Hindlimb muscle (tissue), 1 donor: ENCODE measurements at regions not wholly inside any gene's neighbourhood (a gene's known extent, or its start where the extent isn't known, plus 50 kb on each side); places are given as distances from the start of the nearest gene placed in this dataset.
"Not testable (repeated sequence)": the region's sequence is repeated elsewhere in the genome, so short reads cannot be mapped to it uniquely, and the experiment has no call there.

Source experiments
- DNase-seq: peaks from one replicate; pipeline ENCODE4 v3.0.0-alpha.2; 2013

DNA sequence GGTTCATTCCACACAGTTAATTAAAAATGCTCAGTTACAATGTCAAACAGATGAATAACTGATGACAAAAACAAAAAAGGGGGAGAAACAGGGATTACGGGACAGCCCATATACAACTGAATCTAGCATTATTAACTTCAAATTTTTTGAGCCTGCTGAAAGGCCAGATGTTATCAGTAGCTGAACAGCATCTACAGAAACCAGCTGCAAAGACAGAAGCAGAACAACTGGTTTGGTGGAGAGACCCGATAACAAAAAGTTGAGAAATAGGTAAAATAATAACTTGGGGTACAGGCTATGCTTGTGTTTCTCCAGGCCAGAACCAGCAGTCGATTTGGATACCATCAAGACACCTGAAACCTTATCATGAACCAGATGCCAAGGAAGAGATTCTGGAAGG is 109.8 kb downstream of the SEPTIN7 start:
- DNase-seq: not testable (repeated sequence)

- DNase-seq: not testable (repeated sequence)
These were observed 112.5 kb downstream of the SEPTIN7 start for GRCh38 chr7:35913350-35913749.

DNA sequence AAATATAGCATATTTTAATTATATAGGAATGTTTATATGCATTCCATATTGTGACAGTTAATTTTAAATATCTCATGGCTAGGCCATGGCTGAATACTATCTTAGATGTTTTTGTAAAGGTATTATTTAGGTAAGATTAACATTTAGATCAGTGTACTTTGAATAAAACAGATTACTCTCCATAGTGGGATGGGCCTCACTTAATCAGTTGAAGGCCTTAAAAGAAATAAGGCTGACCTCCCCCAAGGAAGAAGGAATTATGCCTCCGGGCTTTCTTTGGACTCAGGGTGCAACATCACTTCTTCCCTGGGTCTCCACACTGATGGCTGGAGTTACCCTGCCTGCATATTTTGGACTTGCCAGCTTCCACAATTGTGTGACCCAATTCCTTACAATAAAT is 113.4 kb downstream of the SEPTIN7 start:
- not testable (repeated sequence) for DNase-seq

DNA sequence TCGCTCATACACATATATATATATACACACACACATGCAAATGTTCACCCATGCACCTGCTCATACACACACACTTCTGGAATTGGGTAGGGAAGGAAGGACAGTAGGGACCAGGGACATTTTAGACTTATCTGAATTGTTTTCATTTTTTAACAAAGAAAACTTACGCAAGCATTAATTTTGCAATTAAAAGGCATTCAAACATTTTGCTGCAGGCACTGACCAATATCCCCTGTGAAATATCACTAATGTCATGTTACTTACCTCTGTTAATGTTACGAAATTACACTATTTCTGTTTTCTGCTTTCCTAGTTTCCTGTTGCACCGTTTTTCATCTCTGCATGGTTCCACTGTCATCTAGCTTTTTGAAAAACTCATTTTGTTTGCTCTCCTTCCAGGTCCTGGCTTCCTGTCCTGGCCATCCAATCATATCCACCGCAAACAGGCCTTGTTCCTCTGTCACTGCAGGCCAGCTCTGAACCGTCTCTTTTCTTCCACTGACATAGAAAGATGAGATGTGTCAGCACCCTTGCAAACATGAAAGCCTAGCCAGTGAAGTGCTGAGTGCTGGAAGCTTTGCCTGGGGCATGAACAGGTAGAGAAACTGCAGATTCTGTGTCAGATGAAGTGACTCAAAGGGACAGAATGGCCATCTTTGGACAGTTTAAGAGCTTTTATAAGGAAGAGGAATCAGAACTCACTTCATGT is 114.5 kb downstream of the SEPTIN7 start:
- not testable (repeated sequence) for DNase-seq

DNA sequence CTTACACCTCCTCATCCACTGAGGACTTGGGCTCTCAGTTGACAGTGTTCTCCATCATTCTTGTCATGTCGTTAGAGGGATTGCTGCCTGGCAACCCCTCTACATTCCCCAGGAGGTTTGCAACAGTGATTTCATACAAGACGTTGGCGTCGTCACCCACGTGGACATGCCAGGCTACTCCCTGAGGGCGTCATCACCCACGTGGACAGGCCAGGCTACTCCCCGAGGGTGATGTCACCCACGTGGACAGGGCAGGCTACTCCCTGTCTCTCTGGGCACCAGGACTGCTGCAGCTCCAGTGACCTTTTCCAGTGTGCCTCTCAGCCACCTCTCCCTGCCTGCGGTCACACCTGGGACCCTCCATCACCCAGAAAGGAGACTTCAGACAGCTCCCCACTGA is 117.4 kb downstream of the SEPTIN7 start:
- DNase-seq: not testable (repeated sequence)

DNA sequence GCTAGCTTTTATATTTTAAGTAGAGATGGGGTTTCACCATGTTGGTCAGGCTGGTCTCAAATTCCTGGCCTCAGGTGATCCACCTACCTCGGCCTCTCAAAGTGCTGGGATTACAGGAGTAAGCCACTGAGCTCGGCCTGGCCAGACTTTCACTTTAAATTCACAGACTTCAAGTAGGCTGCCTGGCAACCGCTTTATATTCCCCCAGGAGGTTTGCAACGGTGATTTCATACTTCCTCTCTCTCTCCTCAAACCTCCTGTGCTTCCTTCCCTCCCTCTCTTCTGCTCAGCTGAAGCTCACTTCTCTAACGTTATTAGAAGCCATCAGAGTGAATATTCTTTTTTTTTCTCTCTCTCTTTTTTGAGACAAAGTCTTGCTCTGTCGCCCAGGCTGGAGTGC is 118.8 kb downstream of the SEPTIN7 start:
- DNase-seq: peak; percentile 17

DNA sequence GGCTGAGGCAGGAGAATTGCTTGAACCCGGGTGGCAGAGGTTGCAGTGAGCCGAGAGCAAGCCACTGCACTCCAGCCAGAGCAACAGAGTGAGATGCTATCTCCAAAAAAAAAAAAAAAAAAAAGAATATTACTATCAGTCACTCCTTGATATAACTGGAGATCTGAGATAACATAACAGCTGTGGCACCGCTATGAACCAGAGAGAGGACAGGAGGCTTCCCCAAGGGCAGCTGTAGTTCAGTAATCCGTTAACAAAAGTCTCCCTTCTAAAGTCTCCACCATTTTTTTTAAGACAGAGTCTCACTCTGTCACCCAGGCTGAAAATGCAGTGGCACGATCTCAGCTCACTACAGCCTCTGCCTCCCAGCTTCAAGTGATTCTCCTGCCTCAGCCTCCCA is 120.5 kb downstream of the SEPTIN7 start:
- not testable (repeated sequence) for DNase-seq

DNA sequence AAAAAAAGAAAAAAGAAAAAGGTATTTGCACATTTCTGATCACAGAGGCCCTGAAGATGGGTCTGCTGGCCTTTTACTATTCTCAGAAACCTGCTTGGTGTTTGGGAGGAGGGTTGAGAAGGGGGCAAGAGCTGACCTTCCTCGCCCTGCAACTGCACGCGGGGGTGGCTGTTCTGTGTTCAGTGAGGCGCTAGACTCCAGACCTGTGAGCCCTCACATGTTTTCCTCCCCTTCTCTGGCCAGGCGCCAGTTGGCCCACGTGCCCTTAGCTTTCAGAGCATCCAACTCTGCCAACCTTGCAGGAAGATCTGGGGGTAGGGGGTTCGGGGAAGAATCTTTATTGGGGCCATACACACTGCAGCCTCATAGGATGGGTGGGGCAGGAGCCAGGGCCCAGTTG is 123.8 kb downstream of the SEPTIN7 start:
- DNase-seq: not testable (repeated sequence)

DNA sequence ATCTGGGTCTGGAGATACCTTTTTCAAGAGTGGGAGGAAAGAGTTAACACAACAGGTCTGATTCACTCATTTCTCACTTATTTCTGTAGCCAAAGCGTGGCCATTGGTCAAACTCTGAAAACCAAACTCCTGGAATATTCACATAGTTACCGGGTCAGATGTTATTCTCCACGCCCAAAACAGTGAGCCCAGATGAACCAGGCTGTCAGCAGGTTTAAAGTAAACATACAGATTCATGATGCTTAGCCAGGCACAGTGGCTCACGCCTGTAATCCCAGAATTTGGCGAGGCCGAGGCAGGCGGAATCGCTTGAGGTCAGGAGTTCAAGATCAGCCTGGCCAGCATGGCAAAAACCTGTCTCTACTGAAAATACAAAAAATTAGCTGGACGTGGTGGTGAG is 126.1 kb downstream of the SEPTIN7 start:
- DNase-seq: not testable (repeated sequence)

DNA sequence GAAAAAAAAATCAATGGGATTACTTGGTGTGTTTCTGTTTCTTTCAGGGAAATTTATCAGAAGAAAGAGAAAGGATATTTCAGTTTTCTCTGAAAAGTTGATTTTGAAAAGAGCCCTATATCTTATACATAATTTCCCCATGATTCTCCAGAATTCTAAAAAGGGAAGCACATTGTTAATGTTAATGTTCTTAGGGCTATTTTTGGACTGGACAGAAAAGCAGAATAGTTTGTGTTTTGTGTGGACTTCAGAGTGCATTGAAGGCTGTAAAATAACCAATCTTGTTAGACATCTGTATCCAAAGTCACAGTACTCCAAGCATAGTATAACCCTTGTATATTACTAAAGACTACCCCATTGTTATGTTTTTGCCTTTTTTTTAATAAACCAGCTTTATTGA is 130.3 kb downstream of the SEPTIN7 start:
- DNase-seq: not testable (repeated sequence)

DNA sequence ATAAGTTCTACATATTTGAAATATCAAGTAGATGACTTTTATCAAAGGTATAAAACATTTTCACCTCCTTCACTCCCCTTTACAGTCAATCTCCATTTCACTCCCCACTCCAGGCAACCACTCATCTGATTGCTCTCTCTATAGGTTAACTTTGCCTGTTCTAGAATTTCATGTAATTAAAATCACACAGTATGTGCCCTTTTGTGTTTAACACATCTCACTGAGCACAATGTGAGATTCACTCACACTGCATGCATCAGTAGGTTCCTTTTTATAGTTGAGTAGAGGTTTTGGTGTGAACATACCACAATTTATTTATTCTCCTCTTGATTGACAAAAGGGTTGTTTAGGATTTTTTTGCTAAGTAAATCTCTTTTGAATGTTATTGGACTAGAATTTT is 130.7 kb downstream of the SEPTIN7 start:
- DNase-seq: not testable (repeated sequence)

- DNase-seq: not testable (repeated sequence)
These were observed 139.8 kb downstream of the SEPTIN7 start for GRCh38 chr7:35940695-35941094.

DNA sequence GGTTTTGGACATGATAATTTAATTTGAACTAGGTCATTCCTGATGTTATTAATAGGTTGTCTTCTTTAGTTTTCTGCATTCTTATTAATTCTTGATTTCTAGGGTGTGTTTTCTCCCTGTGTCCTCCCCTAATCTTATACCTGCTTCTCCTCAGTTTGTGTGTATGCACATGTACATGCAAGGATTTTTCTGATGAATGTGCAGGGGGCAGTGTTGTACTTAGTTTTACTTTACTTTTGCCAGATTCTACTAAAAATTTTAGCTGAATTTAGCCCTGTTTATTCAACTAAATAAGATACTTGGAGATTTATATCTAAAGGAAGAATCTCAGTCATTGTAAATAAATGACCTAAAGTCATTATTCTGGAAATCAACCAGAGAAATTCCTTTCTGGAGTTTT is 144.8 kb downstream of the SEPTIN7 start:
- not testable (repeated sequence) for DNase-seq

DNA sequence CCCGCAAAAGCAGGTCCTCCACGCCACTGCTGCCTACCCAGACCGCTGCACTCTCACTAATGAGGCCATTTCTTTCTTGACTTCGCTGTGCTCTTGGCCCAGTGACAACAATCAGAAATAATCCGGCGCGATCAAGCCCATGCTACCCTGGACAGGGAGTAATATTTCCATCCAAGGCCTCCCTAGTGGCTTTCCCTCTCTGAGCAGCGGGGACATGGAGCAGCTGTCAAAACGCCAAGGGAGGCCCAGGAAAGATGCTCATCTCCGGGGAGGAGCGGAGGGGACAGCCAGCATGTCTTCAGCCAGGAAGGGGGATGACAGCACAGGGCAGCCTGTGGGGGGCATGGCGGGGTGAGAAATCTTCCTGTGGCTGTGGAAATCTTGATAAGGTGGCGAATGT is 154.9 kb downstream of the SEPTIN7 start:
- DNase-seq: not testable (repeated sequence)

DNA sequence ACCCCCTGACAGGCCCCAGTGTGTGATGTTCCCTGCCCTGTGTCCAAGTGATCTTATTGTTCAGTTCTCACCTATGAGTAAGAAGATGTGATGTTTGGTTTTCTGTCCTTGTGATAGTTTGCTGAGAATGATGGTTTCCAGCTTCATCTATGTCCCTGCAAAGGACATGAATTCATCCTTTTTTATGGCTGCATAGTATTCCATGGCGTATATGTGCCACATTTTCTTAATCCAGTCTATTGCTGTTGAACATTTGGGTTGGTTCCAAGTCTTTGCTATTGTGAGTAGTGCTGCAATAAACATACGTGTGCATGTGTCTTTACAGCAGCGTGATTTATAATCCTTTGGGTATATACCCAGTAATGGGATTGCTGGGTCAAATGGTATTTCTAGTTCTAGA is 156.1 kb downstream of the SEPTIN7 start:
- DNase-seq: not testable (repeated sequence)

- not testable (repeated sequence) for DNase-seq
These were observed 160.4 kb downstream of the SEPTIN7 start for GRCh38 chr7:35961260-35961659.

DNA sequence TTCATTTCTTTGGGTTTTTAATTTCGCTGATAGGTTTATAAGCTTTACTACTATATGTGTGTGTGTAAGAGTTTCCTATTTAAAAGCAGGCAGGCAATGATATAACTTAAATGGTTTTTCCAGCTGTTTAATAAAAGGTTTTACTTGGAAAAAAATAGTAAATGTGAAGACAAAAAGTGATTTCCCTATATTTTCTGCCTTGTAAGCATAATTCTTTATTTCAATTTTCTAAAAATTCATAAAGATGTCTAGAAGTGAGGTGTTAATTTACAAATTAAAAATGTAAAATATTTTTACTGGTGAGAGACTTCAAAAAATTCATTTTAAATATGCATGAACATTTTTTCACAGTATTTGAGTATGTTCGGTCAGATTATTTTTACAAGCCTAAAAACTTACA is 161.8 kb downstream of the SEPTIN7 start:
- not testable (repeated sequence) for DNase-seq

DNA sequence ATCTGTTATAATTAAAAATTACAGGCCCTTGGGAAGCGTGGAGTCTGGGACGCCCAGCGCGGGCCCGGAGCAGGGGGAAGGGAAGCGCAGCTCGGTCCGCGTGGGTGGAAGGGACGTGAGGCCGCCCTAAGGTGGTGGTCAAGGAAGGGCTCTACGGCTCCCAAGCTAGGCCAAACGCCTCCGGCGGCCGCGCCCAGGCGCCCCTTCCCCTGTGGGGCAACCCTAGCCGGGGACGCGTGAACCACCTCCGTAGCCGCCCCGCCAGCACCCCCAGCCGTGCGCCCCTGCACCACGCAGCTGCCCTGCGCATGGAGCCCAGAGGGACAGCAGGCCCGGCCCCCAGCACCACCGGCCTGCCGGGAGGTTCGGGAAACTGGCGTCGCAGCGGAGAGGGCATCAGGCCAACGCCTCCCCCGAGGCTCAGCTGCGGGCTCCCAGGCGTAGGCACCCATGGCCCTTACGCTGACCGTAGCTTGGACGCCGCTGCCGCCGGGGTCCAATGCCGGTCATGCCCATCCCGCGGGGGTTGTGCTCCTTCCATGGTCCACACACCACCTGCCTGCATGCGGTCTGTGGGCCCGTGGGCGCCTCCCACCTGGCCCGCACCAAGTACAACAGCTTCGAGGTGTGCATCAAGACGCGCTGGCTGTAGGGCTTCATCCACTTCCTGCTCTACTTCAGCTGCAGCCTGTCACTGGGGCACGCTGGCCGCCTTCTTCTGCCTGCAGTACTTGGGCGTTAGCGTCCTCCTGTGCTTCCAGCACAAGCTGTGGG is 166.7 kb downstream of the SEPTIN7 start:
- no peak for DNase-seq

- no peak for DNase-seq
These were observed 167.5 kb downstream of the SEPTIN7 start for GRCh38 chr7:35968140-35968940.

- DNase-seq: no peak
These were observed 168.2 kb downstream of the SEPTIN7 start for GRCh38 chr7:35969066-35969465.

DNA sequence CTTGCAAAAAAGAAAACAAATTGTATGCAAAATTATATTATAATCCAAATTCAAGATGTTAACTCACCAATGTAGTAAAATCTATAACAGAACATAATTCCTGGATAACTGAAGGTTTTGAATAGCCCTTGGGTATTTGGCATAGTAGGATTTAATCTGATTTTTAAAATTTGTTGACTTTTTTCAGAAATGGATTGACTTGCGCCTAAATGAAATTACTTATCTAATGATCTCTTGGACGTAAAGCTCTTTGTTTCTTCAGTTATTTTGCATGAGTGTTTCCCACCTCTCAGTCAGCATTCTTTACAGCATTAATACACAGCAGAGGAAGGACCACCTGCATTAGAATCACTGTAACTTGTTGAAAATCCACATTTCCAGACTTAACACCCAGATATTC is 169.6 kb downstream of the SEPTIN7 start:
- DNase-seq: no peak

DNA sequence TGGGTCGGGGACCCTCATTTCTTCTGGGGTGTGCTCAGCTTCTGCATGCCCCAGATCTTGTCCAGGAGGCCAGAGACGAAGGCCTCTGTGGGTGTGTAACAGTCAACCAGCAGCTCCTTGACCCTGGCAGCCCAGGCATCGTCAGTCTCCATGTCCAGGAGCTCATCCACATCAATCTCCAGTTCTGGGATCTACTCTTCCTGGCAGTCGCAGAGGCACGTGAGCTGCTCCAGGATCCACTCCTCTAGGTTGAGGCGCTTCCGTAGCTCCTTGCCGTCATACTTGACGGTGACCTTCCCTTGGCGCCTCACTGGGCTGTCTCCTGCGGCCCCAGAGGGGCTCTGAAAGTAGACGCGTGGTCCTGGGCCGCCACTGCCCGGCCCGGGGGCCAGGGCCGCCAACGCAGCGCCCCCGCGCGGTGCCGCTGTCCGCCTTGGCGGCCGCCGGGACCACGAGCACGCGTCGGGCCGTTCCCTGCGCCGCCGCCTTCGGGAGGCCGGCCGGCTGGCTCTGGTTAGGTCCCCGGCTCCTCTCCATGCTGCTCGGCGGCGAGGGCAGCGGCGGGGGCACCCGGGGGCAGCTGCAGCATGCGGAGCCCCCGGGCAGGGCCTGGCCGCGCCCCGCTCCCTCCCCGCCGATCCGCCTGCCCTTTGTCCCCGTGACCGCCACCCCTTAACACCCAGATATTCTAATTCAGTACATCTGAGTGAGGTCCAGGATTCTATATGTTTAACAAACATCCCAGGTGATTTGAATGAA is 170.5 kb downstream of the SEPTIN7 start:
- DNase-seq: no peak
